Right forelimb (tissue), 1 donor: ENCODE measurements at regions not wholly inside any gene's neighbourhood (a gene's known extent, or its start where the extent isn't known, plus 50 kb on each side); places are given as distances from the start of the nearest gene placed in this dataset.

Experiments
- DNase-seq: peaks from one replicate; pipeline ENCODE4 v3.0.0-alpha.2; 2018

DNA sequence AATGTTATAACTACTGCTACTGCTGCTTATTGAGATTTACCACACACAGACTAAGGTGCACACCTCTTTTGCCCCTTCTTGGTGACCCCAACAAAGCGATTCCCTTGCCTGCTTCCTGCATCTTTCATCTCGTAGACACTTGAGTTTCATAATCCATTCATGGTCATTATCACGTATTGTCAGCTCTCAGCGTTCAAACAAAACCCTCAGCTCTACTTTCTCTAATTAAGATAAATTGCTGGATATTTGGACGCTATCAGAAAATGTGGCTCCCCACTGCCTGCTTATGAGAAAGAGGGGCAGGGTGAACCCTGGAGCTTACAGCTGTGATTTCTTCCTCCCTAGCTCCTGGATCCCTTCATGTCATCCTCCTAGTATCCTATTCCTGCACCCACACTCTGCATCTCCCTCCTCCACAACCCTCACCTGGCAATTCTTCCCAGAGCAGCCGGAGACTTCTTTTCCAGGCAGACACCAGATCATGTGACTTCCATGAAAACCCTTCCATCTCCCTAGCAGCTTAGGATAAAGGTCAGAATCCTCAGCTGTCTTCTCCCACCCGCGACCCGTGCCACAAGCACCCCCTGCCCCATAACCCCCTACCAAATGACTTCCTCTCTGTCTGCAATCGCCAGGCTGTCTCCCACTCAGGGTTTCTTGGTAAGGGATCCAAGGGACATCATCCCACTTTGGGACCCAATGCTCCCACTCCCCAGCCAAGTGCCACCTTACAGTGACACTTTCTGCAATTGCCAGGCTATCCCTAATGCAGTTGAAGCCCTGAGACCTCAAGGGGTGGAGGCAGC is 146.5 kb downstream of the NSG2 start:
- DNase-seq: no peak

DNA sequence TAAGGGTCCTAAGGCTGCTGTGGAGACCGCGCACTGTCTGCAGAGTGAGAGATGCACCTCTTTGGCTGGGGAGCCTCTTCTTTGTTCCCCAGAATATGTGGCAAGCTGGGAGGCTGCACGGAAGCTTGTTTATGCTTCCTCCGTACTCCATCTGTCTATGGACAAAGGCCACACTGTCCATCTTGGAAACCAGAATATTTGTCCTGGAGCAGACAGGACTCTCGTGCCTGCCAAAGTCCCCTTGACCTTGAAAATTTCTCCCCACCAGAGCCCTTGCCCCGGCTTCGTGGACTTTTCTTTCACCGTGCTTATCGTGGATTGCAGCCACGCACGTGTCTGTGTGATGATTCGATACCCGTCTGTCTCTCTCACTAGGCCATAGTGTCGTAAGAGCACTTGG is 147.4 kb downstream of the NSG2 start:
- DNase-seq: no peak

DNA sequence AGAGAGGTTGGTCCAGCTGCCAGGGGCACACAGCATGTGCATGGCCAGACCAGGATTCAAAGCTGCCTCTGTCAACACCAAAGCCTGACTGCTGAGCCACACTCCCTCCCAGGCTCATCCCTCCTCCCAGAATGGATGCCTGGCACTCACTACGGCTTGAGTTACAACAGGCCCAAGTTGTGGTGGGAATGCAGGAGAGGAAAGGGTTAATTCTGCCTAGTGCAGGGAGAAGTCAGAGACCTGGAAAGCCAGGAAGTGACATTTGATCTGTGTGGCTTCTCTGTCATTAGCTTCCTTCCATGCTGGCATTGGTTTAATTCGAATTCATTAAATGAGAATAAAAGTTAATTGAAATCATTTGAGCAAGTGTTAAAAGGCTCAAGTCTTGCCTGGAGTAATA is 150.0 kb downstream of the NSG2 start:
- DNase-seq: no peak

DNA sequence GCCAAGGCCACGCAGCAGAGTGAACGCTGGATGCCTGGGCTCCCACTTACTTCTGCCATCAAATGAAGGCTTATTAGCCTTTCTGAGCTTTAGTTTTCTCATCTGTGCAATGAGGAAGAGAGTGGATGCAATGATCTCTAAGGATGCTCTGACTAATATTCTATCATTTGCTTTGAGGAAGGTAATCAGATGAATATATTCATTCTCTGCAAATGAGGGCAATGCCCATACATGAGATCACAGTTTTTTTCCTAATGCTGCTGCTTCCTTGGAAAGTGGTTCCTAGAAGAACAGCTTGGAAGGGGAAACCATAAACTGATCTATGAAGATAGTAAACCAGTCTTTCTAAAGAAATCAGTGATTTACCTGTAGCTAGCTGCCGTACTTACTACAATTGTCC is 152.4 kb downstream of the NSG2 start:
- no peak for DNase-seq

DNA sequence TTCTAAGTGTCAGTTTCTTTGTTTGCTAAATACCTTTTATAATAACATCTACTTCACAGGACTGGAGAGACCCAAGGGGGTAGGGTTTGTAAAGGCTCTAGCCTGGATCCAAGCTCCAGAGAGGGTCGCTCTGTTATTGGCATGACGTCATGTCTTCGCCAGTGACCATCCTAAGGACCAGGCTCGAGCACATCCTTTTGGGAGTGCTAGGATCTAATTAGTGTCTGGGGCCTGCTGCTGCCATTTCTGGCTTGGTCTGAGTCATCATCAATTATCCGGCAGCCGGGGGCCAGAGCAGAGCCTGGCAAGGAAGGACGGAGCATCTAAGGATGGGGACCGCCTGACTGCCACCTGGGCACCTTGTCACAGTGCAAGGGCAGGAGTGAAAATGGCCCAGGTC is 153.0 kb downstream of the NSG2 start:
- no peak for DNase-seq

DNA sequence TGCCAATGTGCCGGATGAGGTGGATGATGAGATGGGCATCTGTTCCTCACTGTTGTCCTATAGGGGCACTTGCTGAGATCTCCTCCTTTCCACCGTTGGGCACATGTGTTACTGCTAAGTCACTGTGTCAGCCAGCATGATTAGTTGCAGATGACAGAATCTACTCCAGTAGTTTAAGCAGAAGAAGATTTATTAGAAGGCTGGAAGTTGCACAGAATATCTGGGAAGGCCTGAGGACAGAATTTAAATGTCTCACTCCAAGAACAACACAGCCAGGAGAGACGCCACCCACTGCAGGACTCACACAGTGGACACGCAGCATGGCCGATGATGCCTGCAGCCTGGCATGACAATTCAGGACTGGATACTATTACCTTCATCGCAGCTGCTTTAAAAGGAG is 157.5 kb downstream of the NSG2 start:
- DNase-seq: no peak

DNA sequence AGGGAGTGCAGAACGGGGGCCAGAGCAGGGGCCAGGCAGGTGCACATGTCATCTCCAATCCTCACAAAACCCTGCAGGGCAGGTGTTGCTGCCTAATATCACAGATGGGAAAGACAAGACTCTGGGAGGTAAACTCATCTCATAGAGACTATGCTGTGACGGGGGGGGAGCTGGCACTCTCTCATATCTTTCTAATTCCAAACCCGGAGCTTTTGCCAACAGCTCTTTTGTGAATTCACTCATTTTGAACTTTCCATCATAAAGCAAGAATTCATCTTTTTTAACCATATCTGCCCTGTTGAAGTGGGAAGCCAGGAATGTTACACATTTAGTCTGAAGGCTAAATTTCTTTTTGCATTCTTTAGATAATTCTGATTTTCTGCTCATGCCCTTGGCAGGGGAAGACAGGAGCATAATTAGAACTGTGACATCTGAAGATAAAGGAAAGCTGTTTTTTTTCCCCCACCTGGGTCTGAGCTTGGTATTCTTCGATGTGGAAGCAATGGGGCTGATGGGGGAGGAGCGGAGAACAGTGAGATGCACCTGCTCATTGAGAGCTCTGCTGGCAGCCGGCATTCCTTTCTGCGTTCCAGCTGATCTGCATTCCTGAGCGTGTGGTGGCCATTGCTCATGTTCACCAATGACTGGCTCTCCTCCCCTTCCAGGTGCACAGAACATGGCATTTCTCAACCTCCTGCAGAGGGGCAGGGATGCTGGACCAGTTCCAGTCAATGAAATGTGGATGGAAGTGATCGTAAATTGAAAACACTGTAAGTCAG is 159.2 kb downstream of the NSG2 start:
- no peak for DNase-seq

DNA sequence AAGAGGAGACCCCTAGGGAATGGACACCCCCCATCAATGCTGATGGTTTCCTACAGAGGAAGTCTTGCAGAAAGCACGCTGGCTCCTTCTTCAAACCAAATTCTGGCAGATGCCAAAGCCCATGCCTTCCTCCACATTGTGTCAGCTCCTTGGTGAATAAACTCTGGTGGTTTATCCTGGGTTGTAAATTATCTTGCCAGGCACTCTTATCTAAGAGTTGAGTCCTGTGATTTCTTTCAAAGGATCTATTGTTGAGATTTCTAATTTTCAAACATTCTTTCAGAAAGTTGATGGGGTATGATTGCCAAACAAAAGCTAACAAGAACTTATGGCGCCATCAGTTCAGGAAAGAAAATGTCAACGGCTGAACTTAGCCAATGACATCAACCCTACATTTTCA is 160.4 kb downstream of the NSG2 start:
- no peak for DNase-seq

DNA sequence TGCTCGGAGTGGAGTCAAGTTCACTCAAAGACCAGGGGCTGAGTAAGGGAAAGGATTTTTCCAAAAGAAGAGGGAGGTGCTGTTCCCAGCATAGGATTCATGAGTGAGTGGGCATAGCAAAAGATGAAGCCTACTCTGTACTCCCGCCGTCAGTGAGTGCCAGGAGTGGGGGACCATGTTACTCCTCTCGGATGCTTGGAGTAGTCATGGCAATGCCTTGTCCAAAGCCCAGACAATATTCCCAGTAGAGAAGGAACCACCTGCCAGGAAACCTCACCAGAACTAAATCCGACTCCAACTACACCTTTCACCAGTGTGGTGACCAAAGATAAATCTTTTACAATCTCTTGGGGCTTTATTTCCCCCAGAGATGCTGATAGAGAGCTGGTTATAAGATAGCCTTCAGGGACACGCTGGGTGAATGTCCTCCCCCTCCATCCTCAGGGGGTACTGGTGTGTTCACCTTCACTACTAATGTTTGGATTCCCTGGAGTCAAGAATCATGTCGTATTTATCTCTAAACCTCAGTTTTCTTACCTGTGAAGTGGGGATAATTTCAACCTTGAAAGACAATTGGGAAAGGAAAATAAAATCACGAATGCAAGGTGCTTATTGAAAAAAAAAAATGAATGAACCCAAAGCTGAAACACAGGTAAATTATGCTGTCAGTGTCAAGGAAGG is 165.2 kb downstream of the NSG2 start:
- DNase-seq: no peak

DNA sequence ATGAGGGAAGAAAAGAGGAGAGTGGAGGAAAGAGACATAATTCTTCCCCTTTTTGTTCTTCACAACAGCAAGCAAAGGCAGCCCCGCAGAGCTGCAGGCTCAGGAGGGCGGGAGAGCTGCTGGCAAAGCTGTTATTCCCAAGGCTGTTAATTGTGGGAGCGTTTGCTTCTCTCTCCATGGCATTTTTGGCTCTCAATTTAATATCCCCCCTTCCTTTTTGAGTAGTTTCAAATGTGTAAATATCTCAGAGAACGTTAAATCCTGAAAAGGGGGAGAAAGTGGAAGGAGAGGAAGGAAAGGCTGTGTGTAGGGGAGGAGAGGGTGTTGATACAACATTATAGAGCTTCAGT is 165.7 kb downstream of the NSG2 start:
- DNase-seq: no peak

DNA sequence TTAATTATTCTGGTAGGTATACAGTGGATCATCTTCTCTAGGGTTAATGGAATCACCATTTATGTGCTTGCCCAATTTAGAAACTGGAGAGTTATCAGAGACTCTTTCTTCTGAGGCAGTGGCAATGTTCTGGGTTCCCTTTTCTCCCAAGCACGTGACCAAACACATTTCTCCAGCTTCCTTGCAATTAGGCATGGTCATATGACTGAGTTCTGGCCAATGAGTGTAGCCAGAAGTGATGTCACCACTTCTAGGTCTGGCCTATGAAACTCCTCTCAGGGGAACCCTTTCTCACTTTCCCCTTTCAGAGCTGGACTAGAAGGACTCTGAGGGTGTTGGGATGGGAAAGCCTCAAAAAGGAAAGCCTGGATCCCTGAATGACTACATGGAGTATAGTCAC is 172.0 kb downstream of the NSG2 start:
- DNase-seq: no peak

DNA sequence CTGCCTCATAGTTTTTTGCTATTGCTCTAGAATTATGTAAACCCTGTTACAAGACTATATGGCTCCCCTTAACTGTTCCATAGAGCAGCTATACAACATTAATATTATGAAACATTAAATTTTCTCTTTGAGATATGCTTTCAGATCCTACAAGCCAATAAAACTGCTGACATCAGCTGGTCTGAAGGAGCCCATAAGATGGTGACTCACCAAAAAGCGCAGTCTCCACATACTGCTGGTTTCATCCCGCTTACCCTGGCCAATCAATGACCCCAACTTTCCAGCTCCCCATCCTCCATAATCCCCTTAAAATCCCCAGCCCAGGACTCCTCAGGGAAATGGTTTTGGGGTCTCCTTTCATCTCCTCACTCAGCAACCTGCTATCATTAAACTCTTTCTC is 172.7 kb downstream of the NSG2 start:
- no peak for DNase-seq

DNA sequence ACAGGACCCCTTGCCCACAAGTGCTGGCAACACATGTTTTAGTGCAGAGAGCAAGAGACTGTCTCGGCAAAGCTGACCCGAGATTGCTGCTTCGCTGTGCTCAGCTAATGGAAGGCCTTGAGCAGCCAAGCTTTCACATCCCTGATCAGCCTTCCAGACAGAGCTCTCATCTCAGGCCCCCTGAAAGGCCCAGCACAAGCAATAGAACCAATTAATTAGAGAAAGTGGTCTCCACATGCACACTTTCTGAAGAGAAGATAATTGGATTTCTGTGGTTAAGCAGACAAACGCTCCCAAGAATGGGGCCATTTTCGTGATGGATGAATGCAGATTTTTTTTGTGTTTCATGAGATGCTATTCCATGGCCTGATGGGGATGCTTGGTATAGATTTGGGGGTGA is 174.9 kb downstream of the NSG2 start:
- no peak for DNase-seq

DNA sequence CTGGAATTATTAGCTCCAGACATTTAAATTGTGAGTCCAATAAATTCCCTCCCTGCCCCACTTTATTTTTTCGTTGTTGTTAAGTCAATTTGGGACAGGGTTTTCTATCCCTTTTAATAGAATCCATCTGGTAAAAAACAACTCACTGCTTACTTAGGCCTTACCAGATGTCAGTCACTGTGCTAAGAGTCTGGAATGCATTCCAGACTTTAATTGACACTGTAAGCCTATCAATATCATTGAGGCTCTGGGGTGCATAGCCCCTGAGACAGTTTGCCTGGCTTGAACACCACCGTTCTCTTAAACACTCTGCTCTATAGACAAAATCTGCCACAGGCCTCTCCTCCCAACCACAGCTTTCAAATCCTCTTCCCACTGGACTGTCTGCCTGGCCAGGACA is 175.9 kb downstream of the NSG2 start:
- no peak for DNase-seq

DNA sequence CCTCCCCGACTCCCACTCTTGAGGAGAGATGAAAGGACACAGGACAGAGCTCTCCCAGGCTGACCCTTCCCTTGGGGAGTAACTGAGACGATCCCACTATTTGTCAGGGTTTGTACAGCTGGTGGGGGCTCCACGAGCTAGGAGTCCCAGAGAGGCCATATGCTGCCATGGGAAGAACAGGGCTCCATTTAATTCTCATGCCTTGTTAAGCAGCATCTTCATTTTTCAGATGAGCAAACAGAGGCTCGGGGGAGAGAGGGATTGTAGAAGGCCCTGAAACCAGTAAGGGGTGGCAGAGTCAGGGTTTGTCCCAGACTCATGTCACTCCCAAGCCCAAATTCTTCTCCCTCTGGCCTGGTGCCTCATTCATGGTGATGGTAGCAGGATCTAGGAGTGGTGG is 176.4 kb downstream of the NSG2 start:
- DNase-seq: no peak

DNA sequence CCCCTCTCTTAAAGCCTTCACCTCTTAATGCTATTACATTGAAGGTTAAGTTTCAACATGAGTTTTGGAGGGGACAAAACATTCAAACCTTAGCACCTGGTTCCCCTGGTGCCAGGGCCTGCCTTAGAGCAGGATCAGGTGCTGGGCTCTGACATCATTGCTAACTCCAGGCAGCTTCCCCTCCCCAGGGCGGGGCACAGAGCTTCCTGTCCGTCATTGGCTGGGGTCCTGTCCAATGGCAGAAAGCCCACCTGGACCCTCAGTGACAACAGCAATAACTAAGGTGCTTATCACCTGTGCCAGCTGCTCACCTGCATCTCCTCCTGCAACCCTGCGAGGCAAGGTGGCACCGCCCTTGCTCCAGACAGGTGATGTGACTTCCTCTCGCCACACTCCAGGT is 177.4 kb downstream of the NSG2 start:
- no peak for DNase-seq

DNA sequence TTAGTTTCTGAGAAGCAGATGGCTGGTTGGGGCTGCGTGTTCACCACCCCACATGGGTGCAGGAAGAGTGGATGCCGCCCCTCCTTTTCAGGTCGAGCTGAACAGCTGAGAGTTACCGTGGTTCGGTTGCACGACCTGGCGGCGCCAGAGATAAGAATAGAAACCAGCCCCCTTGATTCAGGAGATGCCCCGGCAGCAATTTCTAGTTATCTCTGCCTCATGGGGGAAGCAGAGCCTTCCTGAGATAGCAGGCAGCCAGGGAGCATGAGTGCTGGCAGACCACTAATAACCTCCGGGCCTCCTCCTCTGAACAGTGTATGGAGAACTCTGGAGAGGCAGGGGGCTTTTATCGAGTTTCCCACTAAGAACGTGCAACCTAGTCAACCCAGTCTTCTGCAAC is 177.8 kb downstream of the NSG2 start:
- no peak for DNase-seq

DNA sequence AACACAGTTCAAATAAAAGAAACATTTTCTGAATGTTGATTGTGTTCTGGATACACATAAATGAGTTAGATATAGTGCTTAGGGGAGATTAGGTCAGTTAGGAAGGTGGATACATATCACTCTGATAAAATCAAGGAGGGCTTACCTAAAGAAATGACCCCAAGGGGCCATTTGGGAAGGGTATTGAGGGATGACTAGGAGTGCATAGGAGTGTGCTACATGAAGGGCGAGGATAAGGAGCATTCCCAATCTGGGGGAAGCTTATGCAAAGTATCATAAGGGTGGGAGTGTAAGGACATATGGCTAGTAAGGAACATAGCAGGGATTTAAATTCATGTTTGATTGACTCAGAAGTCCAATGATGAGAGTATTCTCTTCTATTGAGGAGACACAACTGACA is 183.6 kb downstream of the NSG2 start:
- DNase-seq: no peak

DNA sequence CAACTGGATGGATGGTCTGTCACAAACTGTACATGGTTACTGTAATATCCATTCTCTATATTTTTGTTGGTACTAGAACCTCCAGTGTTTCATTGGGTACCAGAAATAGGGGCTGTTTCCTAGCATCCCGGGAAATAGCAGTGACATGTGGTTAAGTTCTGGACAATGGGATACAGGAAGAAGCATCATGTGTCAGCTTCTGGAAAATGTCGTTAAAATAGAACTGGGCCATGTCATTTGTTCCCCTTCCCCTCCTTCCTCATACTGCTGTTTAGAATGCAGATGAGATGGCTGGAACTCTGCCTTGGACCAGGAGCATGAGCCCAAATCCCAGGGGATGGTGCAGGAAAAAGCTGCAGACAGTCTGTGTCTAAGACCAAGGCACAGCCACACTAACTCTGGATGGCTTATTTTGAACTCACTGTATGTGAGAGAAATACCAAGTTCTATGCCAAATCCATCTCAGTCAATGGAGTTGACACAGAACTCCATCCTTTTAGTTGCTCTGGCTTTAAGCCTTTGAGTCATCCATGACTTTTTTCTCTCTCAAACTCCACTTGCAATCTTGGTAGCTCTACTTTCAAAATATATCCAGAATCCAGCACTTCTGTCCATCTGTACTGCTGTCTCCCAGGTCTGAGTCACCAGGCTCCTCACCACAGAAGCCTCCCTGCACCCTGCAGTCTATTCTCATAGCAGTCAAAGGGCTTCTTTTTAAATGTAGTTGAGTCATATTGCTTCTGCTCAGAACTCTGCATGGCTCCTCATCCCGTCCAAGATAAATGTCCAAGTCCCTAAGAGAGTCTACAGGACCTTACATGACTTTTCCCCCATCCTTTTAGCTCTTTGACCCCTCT is 184.2 kb downstream of the NSG2 start:
- no peak for DNase-seq

DNA sequence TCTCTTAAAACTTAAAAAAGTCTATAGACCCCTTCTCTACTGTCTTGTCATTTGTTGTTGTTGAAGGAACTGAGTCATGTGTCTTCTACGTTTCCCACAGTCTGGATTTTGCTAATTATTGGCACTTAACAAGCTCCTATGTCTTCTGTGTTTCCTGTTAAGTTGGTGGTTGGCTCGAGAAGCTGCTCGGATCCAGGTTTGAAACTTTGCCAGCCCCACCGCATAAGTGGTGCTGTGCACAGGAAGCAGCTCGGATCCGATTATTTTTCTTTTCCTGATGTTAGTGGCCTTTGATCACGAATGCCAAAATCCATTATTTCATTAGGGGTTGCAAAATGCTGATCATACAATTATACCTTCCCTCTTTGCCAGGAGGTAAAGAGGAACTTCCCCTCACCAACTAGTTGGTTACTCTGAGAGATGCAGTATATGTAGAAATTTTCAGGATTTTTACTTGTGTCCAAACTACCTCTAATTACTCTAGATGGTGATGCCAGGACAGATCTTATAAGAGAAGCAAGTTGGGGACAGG is 186.5 kb downstream of the NSG2 start:
- no peak for DNase-seq

DNA sequence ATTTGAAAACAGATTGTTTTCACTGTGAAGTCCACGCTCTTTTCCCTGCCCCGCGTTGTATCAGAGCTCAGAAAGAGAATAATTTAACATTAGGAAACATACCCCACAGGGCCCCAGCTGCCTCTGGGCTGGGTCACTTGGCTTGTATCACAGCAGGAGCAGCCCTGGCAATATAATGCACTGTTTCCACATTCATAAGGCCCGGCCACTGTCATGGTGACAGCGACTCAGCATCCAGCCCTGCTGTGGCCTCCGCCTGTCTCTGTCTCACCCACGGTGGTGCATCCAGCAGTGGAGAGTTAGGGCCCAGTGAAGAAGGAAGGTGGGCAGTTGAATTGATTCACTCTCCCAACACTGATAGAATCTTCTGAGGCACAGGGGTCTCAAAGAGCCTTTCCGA is 188.9 kb downstream of the NSG2 start:
- DNase-seq: no peak

DNA sequence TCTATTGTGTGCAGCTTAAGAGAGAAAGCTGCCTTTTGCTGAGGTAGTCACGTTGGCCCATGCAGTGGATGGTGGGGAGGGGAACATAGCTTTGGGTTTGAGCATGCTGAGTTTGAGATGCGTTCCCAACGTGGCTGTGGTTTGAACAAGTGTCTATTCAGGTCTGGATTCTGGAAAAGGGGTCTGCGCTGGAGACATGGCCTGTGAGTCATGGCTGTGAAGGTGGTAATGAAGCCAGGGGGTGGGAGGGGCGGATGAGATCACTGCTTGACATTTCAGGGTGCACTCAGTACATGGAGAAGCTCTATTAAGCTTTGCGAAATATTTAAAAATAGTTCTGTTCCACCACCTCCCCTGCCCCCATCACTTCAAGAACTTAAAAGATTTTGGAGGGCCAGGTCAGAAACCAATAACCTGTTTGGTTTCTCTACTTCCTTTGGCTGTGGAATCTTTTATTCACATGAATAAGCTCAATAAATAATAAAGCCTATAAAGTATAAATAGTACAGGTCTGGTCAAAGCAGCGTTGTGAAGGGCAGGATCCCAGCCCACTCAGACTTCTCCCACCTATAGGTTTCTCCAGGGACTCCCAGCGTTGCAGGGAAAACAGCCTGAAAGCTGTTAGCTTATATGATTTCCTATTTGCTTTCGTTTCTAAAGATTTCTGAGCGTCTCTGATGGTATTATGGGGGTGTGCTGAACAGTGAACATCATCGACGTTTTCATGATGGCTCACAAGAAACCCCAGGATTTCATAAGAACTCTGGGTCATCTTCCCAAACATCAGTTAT is 189.9 kb downstream of the NSG2 start:
- DNase-seq: no peak
